UCSD-AML1 (cell line): ENCODE measurements at regions not wholly inside any gene's neighbourhood (a gene's known extent, or its start where the extent isn't known, plus 50 kb on each side); places are given as distances from the start of the nearest gene placed in this dataset.

ENCODE experiments used
- DNase-seq: peaks from one replicate; lab custom pipeline; 2025; ENCODE audit not compliant: unreplicated experiment; lab: John Stamatoyannopoulos, UW

DNA sequence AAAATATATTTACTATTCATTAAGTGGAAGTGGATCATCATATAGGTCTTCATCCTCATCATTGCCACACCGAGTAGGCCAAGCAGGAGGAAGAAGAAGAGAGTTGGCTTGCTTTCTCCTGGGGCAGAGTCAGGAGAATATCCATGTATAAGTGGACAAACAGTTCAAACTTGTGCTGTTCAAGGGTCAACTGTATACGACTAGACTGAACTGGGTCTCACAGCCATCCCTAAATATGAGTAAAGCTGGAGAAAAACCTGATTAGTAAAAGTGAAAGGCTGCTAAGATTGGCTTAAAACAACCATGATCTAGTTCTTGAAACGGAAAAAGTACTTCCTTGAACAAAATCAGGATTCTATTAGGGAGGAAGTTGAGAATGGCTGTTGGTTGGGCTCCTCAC is 276.7 kb upstream of the ADRA1B start:
- no peak for DNase-seq

GRCh38 chr5:159640446-159640845 is 275.8 kb upstream of the ADRA1B start:
- DNase-seq = no peak

DNA sequence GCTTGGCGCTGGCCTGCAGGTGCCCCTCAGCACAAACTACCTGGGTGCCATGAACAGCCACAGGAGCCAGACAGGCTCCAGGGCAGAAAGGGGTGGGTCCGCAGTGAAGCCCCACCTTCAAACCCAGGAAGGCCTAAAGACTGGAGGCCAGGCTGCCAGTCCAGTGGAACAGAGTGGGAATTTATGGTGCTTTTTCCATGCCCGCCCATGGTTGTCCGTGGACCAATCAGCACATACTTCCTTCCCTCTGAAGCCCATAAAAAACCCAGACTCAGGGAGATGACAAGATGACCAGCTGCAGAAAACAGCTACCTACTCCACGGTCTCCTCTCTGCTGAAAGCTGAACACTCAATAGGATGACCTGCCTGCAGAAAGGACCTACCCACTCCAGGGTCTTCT is 275.4 kb upstream of the ADRA1B start:
- DNase-seq = no peak

DNA sequence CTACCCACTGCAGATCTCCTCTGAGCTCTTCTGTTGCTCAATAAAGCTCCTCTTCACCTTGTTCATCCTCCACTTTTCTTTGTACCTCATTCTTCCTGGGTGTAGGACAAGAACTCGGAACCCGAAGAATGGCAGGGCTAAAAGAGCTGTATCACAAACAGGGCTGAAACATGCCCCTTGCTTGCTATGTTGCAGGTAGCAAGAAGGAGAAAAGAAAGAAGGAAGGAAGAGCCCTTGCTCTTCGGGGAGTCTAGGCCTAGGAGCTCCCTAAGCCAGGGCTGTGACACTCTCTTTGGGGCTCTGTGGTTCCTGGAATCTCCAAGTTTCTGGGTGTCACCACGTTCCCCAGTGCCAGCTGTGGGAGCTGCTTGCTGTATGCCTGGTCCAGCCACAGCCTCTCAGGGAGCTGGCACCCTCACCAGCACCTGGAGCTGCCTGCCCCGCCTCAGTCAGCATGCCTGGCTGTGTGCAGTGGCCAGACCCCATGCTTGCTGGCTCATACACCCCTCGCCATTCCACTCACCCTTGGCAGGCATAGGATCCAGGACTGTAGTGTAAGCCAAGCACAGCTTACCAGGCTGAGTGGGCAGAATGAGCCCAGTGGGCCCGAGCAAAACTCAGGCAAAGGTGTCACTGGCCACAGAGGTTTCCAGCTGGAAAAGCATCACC is 274.8 kb upstream of the ADRA1B start:
- DNase-seq = no peak

- no peak for DNase-seq
Measured at GRCh38 chr5:159642379-159642778, 273.9 kb upstream of the ADRA1B start.

DNA sequence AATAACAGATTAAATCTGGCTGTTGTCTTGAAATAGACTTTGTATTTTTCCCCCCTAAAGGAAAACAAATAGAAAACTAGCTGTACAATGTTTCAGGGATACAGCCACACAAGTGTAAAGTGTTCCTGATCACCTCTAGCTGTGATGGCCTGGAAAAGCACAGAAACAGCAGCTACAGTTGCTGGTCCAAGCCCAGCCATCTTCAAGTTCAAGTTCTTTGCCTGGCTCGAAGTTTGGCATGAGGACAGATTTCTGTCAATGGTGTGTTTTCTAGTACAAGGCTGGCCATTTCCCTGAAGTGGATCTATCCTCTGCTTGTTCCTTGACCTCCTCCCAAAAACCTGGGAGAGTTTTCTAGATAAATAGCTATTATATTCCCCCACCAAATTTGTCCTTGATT is 272.2 kb upstream of the ADRA1B start:
- DNase-seq = no peak

DNA sequence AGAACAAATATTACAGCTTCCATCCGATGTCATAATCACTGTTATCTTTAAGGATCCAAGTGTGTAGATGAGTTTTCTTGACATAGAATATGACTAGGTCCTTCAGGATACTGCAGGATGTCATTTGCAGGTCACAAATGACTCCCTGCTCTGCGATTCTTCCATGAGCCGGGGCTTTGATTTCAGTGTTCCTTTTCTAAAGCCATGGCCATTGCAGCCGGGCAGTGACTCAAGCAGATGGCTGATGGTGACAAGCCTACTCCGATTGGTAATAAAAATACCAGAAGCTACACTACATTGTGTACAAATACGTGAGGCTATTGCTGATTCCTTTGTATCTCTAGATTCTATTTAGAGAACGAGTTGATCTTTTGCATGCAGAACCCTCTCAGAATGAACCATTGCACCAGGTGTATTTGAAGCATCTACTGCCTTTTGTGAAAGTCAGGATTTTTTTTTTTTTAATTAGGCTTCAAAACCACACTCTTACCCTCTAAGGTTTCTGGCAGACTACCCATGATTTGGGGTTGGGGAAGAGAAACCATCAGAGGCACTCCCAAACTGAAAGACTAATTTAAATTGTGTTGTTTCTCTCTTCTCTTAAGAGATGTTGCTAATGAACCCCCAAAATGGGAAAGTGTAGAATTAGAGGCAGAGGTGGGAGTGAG is 271.0 kb upstream of the ADRA1B start:
- no peak for DNase-seq

DNA sequence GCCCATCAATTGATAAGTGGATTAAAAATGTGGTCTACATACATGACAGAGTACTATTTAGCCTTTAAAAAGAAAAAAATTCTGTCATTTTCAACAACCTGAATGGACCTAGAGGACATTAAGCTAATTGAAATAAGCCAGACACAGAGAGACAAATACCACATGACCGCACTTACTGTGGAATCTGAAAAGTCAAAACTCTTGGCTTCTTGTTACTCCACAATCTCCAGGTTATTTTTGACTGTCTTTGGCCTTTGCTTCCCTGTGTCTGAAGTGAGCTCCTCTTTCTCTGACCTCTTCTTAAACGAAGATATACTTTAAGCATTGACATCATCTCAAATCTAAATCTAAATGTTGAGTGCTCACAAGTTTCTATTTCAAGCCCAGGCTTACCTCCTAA is 265.5 kb upstream of the ADRA1B start:
- DNase-seq = no peak

DNA sequence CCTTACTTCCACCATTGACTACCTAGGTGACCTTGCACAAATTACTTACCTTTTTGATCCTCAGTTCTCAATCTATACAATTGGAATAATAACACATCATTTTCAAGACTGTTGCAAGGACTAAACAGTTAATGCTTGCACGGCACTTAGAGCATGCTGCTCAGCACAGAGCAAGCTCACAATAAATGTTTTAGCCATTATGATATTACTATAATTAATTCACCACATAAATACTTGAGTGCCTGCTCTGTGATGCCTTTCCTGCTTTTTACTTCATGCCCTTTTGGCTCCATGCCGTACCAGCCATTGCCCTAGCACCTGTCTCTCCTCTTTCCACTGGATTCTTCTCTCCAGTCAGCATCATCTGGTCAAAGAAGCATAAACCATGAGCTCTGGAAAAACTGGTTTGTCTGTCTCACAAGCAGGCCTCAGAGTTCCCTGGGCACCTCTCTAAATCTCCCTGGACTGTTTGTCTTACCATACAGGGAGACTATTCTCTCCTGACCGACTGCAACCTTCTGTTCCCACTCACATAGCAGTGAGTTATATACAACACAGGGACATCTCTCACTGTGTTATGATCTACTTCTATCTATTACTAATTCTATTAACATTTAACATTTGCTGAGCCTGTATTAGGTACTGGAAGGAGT is 260.4 kb upstream of the ADRA1B start:
- no peak for DNase-seq

DNA sequence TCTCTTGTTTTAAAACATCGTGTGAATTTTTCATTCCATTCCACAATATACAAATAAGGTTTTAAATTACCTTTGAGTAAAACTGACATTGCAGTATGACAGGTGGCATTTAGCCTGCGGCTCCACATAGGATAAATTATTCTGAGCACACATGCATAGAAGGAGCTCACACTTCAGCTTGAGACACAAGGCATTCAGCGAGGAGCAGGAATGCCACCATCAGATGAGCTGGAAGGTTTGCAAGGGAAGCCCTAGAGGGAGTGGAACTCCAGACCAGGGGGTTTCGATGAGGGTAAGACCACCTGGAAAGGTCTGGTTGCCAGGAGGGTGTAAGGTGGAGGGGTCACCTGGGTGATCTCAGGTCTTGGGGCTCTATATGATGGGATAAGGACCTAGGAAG is 259.0 kb upstream of the ADRA1B start:
- no peak for DNase-seq

- DNase-seq = no peak
Measured at GRCh38 chr5:159657771-159658170, 258.5 kb upstream of the ADRA1B start.

GRCh38 chr5:159658266-159658925 is 257.9 kb upstream of the ADRA1B start:
- DNase-seq = no peak

DNA sequence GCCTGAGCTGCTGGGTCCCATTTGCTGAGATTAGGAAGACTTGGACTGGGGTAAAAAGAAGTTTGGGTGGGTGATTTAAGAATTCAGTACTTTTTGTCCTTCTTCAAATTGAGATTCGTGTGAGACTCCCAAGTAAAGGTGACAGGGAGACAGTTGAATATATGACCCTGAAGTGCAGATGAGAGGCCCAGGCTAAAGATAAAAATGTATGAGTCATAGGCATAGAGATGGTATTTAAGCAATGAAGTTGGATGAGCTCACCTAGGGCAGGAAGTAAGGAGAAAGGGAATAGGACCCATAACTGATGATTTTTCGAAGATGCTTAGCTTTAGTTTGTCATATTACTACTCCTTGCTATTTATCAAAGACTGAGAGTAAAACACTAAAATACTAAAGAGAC is 255.9 kb upstream of the ADRA1B start:
- no peak for DNase-seq

DNA sequence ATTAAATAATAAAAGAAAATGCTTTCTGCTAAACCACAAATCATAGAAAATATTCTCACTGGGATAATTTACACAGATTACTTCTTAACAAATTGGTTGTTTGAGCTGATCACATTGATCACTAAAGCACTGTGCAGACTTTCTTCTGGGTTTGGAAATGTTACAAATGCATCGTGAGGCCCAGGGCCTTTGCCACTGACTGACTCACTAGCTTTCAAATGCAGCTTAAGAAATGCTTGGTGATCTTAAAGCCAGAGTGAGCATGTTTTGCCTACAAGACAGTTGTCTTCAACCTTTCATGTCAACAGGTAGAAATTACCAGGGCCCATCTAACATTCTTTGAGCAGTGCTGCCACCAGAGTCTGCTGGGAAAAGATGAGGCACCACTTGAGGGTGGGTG is 252.3 kb upstream of the ADRA1B start:
- no peak for DNase-seq

DNA sequence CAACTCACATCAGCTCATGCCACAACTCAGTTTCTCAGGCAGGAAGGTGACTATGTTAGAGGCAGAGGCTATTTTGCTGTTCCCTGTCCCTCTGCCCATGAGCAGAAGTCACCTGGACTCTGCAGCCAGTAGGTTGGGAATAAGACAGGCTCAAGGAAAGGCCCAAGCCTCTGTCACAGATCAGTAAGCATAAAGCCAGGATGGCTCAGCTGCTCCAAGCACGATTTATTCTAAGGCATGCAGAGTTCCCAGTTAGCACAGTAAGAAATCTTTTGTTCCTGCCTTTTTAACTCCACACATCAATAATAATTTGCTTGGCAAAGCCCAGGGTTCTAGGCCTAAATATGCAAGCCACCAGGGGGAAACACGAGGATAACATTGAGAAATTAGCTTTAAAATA is 249.0 kb upstream of the ADRA1B start:
- no peak for DNase-seq

- no peak for DNase-seq
Measured at GRCh38 chr5:159668556-159668955, 247.7 kb upstream of the ADRA1B start.

GRCh38 chr5:159669559-159669958 is 246.7 kb upstream of the ADRA1B start:
- DNase-seq = no peak

- DNase-seq = no peak
Measured at GRCh38 chr5:159671886-159672285, 244.4 kb upstream of the ADRA1B start.

DNA sequence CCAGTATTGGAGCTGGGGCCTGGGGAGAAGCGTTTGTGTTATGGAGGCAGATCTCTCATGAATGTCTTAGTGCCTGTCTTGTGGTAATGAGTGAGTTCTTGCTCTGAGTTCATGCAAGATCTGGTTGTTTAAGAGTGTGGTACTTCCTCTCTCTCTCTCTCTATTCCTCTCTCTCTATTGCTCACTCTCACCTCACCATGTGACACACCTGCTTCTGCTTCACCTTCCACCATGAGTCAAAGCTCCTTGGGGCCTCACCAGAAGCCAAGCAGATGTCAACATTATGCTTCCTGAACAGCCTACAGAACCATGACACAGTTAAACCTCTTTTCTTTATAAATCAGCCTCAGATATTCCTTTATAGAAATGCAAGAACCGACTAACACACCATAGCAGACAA is 242.7 kb upstream of the ADRA1B start:
- DNase-seq = no peak

GRCh38 chr5:159678657-159679392 is 237.5 kb upstream of the ADRA1B start:
- no peak for DNase-seq

GRCh38 chr5:159680095-159680494 is 236.2 kb upstream of the ADRA1B start:
- no peak for DNase-seq
